ENCODE measurements at regions not wholly inside any gene's neighbourhood (a gene's known extent, or its start where the extent isn't known, plus 50 kb on each side); places are given as distances from the start of the nearest gene placed in this dataset.

- FAIRE-seq (no peak), DNase-seq (ENCODE audit: insufficient read length, low spot score) (no peak)
- TF ChIP-seq POLR2A (IDR thresholded peaks at IDR 0.05; ENCODE audit: low read depth, low read length), result no peak
Measured at GRCh38 chr1:60470246-60470645, 396.7 kb upstream of the C1orf87 start.

DNA sequence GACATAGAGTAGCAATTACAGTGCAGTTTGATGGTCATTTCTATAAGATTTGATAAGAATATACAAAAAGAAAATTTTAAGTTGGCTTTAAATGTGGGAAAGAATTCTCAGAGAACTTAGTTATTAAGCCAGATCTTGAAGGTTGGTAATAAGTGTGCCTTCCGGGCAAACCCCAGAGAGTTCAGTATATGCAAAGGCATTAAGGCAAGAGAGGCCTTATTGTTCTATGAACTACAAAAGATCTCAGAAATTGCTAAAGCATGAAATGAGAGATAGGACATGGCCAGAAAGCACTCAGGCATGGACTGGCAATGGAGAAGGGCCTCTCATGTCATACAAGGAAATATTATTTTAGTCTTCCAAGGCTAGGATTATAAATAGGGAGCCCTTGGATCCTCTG is 390.2 kb upstream of the C1orf87 start:
- FAIRE-seq (no peak), DNase-seq (ENCODE audit: insufficient read length, low spot score) (no peak)
- TF ChIP-seq POLR2A (IDR thresholded peaks at IDR 0.05; ENCODE audit: low read depth, low read length), result no peak

- no peak for FAIRE-seq
- no peak for TF ChIP-seq POLR2A (IDR thresholded peaks at IDR 0.05; ENCODE audit: low read depth, low read length)
- no peak for DNase-seq (ENCODE audit: insufficient read length, low spot score)
Measured at GRCh38 chr1:60463146-60463545, 389.6 kb upstream of the C1orf87 start.

DNA sequence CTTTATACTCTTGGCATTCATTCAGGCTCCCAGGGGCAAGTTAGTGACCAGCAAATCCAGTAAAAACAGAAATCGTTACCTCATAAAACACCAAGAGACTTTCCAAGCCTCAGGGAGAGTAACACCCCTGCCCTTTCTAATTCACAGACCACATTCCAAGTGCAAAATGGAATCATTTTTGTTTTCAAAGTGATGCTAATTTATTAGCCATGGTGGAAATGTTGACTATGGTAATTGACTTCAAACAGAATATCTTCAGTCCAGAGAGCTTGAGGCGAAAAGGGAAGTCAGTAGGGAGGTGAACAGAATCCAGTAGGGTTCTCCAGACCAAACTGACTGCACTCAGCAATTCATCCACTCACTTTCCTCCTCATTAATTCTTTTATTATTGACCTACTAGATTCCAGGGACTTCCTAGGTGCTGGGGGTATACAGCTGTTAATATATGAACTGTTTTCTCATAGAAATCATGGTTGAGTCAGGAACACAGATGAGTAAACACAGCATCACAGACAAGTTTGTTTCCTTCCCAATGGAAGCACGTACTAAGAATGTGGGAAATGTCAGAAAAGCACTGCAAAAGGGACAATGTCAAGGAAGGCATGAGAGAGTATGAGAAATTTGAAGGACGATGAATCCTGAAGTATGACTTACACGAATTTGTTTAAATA is 388.5 kb upstream of the C1orf87 start:
- no peak for FAIRE-seq
- DNase-seq (ENCODE audit: insufficient read length, low spot score), result no peak
- TF ChIP-seq POLR2A (IDR thresholded peaks at IDR 0.05; ENCODE audit: low read depth, low read length), result no peak

GRCh38 chr1:60458111-60458510 is 384.5 kb upstream of the C1orf87 start:
- no peak for FAIRE-seq
- no peak for TF ChIP-seq POLR2A (IDR thresholded peaks at IDR 0.05; ENCODE audit: low read depth, low read length)
- DNase-seq (ENCODE audit: insufficient read length, low spot score), result no peak

GRCh38 chr1:60449876-60450275 is 376.3 kb upstream of the C1orf87 start:
- FAIRE-seq (no peak), DNase-seq (ENCODE audit: insufficient read length, low spot score) (no peak)
- TF ChIP-seq POLR2A (IDR thresholded peaks at IDR 0.05; ENCODE audit: low read depth, low read length), result no peak

- DNase-seq (ENCODE audit: insufficient read length, low spot score) (no peak), FAIRE-seq (no peak)
- TF ChIP-seq POLR2A (IDR thresholded peaks at IDR 0.05; ENCODE audit: low read depth, low read length), result no peak
Measured at GRCh38 chr1:60448850-60449249, 375.3 kb upstream of the C1orf87 start.

- DNase-seq (ENCODE audit: insufficient read length, low spot score) (no peak), FAIRE-seq (no peak)
- TF ChIP-seq POLR2A (IDR thresholded peaks at IDR 0.05; ENCODE audit: low read depth, low read length), result no peak
Measured at GRCh38 chr1:60444680-60445079, 371.1 kb upstream of the C1orf87 start.

- FAIRE-seq (no peak), DNase-seq (ENCODE audit: insufficient read length, low spot score) (no peak)
- no peak for TF ChIP-seq POLR2A (IDR thresholded peaks at IDR 0.05; ENCODE audit: low read depth, low read length)
Measured at GRCh38 chr1:60436186-60436585, 362.6 kb upstream of the C1orf87 start.

GRCh38 chr1:60431593-60431992 is 358.0 kb upstream of the C1orf87 start:
- FAIRE-seq, result no peak
- no peak for DNase-seq (ENCODE audit: insufficient read length, low spot score)
- no peak for TF ChIP-seq POLR2A (IDR thresholded peaks at IDR 0.05; ENCODE audit: low read depth, low read length)

DNA sequence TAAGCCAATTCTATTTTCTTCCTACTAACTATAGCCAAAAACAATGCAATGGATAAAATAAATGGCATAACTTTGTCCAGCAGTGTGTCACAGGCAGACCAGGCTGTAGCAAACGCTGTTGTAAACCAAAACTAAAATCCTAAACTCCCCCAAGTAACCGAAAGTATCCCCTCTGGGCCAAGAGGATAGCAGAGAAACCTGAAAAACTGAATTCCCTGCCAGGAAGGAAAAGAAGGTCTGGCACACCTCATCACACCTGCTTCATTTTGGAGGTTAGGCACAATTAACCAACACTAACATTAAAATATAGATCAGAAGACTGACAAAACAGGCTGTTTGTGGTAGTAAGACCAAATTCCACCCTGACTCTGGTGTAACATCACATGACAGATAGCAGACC is 356.8 kb upstream of the C1orf87 start:
- no peak for TF ChIP-seq POLR2A (IDR thresholded peaks at IDR 0.05; ENCODE audit: low read depth, low read length)
- FAIRE-seq (no peak), DNase-seq (ENCODE audit: insufficient read length, low spot score) (no peak)

- FAIRE-seq, result no peak
- no peak for DNase-seq (ENCODE audit: insufficient read length, low spot score)
- TF ChIP-seq POLR2A (IDR thresholded peaks at IDR 0.05; ENCODE audit: low read depth, low read length), result no peak
Measured at GRCh38 chr1:60428127-60428526, 354.6 kb upstream of the C1orf87 start.

- FAIRE-seq (no peak), DNase-seq (ENCODE audit: insufficient read length, low spot score) (no peak)
- no peak for TF ChIP-seq POLR2A (IDR thresholded peaks at IDR 0.05; ENCODE audit: low read depth, low read length)
Measured at GRCh38 chr1:60427701-60428100, 354.1 kb upstream of the C1orf87 start.

GRCh38 chr1:60427194-60427593 is 353.6 kb upstream of the C1orf87 start:
- DNase-seq (ENCODE audit: insufficient read length, low spot score), result no peak
- TF ChIP-seq POLR2A (IDR thresholded peaks at IDR 0.05; ENCODE audit: low read depth, low read length), result no peak
- FAIRE-seq, result no peak

GRCh38 chr1:60425528-60425927 is 352.0 kb upstream of the C1orf87 start:
- TF ChIP-seq POLR2A (IDR thresholded peaks at IDR 0.05; ENCODE audit: low read depth, low read length), result no peak
- FAIRE-seq, result no peak
- DNase-seq (ENCODE audit: insufficient read length, low spot score), result peak; percentile 4
